Stimulated activated CD4-positive, alpha-beta T cell treated with anti-CD3 and anti-CD28 coated beads, TNF-alpha, amount 100 ng/mL, for 48 hours (primary cell): ENCODE measurements at regions not wholly inside any gene's neighbourhood (a gene's known extent, or its start where the extent isn't known, plus 50 kb on each side); places are given as distances from the start of the nearest gene placed in this dataset.
"Not testable (repeated sequence)": the region's sequence is repeated elsewhere in the genome, so short reads cannot be mapped to it uniquely, and the experiment has no call there.

ENCODE experiments used
- DNase-seq, 3 donors: peaks; one replicate each; pipeline ENCODE4 v3.0.0-alpha.2; 2020; ENCODE audit warnings: low read depth in 3 of 3

- no peak for DNase-seq
Observed at GRCh38 chr3:5692446-5692845, 504.9 kb downstream of the EDEM1 start.

GRCh38 chr3:5694266-5694665 lies 506.8 kb downstream of the EDEM1 start:
- DNase-seq, result no peak

- no peak for DNase-seq
Observed at GRCh38 chr3:5698851-5699250, 511.3 kb downstream of the EDEM1 start.

- no peak for DNase-seq
Observed at GRCh38 chr3:5699313-5699712, 511.8 kb downstream of the EDEM1 start.

- no peak for DNase-seq
Observed at GRCh38 chr3:5699811-5700210, 512.3 kb downstream of the EDEM1 start.

GRCh38 chr3:5701005-5701404 lies 513.5 kb downstream of the EDEM1 start:
- DNase-seq, result not testable (repeated sequence)

GRCh38 chr3:5707794-5708193 lies 520.3 kb downstream of the EDEM1 start:
- DNase-seq, result no peak

- DNase-seq, result no peak
Observed at GRCh38 chr3:5709714-5710113, 522.2 kb downstream of the EDEM1 start.

GRCh38 chr3:5710718-5711117 lies 523.2 kb downstream of the EDEM1 start:
- DNase-seq, result no peak

- no peak for DNase-seq
Observed at GRCh38 chr3:5717254-5717653, 529.7 kb downstream of the EDEM1 start.

- not testable (repeated sequence) for DNase-seq
Observed at GRCh38 chr3:5719668-5720067, 532.2 kb downstream of the EDEM1 start.

GRCh38 chr3:5725801-5726200 lies 538.3 kb downstream of the EDEM1 start:
- DNase-seq, result no peak

GRCh38 chr3:5726621-5727020 lies 539.1 kb downstream of the EDEM1 start:
- no peak for DNase-seq

- DNase-seq, result no peak
Observed at GRCh38 chr3:5727743-5728484, 540.4 kb downstream of the EDEM1 start.

GRCh38 chr3:5729852-5730251 lies 542.3 kb downstream of the EDEM1 start:
- DNase-seq, result no peak

GRCh38 chr3:5731100-5731499 lies 543.6 kb downstream of the EDEM1 start:
- no peak for DNase-seq

- DNase-seq, result no peak
Observed at GRCh38 chr3:5732081-5732480, 544.6 kb downstream of the EDEM1 start.

- DNase-seq, result no peak
Observed at GRCh38 chr3:5733995-5734394, 546.5 kb downstream of the EDEM1 start.

GRCh38 chr3:5735896-5736295 lies 548.4 kb downstream of the EDEM1 start:
- no peak for DNase-seq

GRCh38 chr3:5739299-5739935 lies 551.9 kb downstream of the EDEM1 start:
- DNase-seq, result no peak

- no peak for DNase-seq
Observed at GRCh38 chr3:5739949-5740348, 552.4 kb downstream of the EDEM1 start.

- DNase-seq, result no peak
Observed at GRCh38 chr3:5741017-5741416, 553.5 kb downstream of the EDEM1 start.

- no peak for DNase-seq
Observed at GRCh38 chr3:5750091-5750490, 562.6 kb downstream of the EDEM1 start.
